Lower leg skin (tissue), 3 donors: ENCODE measurements at regions not wholly inside any gene's neighbourhood (a gene's known extent, or its start where the extent isn't known, plus 50 kb on each side); places are given as distances from the start of the nearest gene placed in this dataset.

Source experiments
- POLR2A ChIP-seq, 2 donors: fragments of 450-650 bp; IDR thresholded peaks; one replicate each; pipeline ENCODE4 v1.6.1; 2016 to 2017; ENCODE audit warnings: antibody characterized with exemption in 2 of 2, mild to moderate bottlenecking in 1 of 2, moderate library complexity in 1 of 2
- TF ChIP-seq, protein P1 (sequence below), 3 donors: fragments of 450-650 bp; IDR thresholded peaks; one replicate each; pipeline ENCODE4 v1.5.1; 2016; ENCODE audit warnings: antibody characterized with exemption in 3 of 3, mild to moderate bottlenecking in 3 of 3, moderate library complexity in 2 of 3

GRCh38 chr3:31427623-31428022, 105.1 kb upstream of the STT3B start:
- TF ChIP-seq, protein P1, sequence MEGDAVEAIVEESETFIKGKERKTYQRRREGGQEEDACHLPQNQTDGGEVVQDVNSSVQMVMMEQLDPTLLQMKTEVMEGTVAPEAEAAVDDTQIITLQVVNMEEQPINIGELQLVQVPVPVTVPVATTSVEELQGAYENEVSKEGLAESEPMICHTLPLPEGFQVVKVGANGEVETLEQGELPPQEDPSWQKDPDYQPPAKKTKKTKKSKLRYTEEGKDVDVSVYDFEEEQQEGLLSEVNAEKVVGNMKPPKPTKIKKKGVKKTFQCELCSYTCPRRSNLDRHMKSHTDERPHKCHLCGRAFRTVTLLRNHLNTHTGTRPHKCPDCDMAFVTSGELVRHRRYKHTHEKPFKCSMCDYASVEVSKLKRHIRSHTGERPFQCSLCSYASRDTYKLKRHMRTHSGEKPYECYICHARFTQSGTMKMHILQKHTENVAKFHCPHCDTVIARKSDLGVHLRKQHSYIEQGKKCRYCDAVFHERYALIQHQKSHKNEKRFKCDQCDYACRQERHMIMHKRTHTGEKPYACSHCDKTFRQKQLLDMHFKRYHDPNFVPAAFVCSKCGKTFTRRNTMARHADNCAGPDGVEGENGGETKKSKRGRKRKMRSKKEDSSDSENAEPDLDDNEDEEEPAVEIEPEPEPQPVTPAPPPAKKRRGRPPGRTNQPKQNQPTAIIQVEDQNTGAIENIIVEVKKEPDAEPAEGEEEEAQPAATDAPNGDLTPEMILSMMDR (IDR thresholded peaks at IDR 0.05): no peak
- no peak for TF ChIP-seq POLR2A (IDR thresholded peaks at IDR 0.05)
